Upper lobe of left lung (tissue), 6 donors: ENCODE measurements at regions not wholly inside any gene's neighbourhood (a gene's known extent, or its start where the extent isn't known, plus 50 kb on each side); places are given as distances from the start of the nearest gene placed in this dataset.
"Not testable (repeated sequence)": the region's sequence is repeated elsewhere in the genome, so short reads cannot be mapped to it uniquely, and the experiment has no call there.

Experiments
- ATAC-seq, 2 donors: fragments of 200-7000 bp; cut with Tn5 transposase; one replicate each; pipeline ENCODE4 v1.9.1; 2022; ENCODE audit warnings: mild to moderate bottlenecking in 2 of 2, moderate library complexity in 2 of 2; ENCODE audit not compliant: low FRiP score in 2 of 2
- DNase-seq, 2 donors: peaks; one replicate each; pipeline ENCODE4 v3.0.0-alpha.2; 2019 to 2020
- H3K27ac ChIP-seq, 4 donors: fragments of 200-600 bp; sonication (generic); one replicate each; pipeline ENCODE4 v1.5.1; 2016 to 2019
- H3K27me3 ChIP-seq, 4 donors: fragments of 200-600 bp; sonication (generic); one replicate each; pipeline ENCODE4 v1.5.1; 2017 to 2019
- H3K36me3 ChIP-seq, 4 donors: fragments of 200-600 bp; sonication (generic); one replicate each; pipeline ENCODE4 v1.5.1; 2016 to 2019
- H3K4me1 ChIP-seq, 4 donors: fragments of 200-600 bp; sonication (generic); one replicate each; pipeline ENCODE4 v1.5.1; 2018 to 2019
- H3K4me3 ChIP-seq, 4 donors: fragments of 200-600 bp; sonication (generic); one replicate each; pipeline ENCODE4 v1.5.1; 2017 to 2019; ENCODE audit warnings: mild to moderate bottlenecking in 2 of 4, moderate library complexity in 1 of 4
- H3K9me3 ChIP-seq, 4 donors: fragments of 200-600 bp; sonication (generic); one replicate each; pipeline ENCODE4 v1.5.1; 2018 to 2019
- EP300 ChIP-seq, 4 donors: sonication (generic); formaldehyde crosslinking; IDR thresholded peaks; one replicate each; pipeline ENCODE4 v1.5.1; 2017; ENCODE audit warnings: antibody characterized with exemption in 4 of 4, control low read depth in 2 of 4
- POLR2A ChIP-seq, 4 donors: fragments of 450-650 bp; IDR thresholded peaks; one replicate each; pipeline ENCODE4 v1.5.1; 2016 to 2017; ENCODE audit warnings: antibody characterized with exemption in 4 of 4, mild to moderate bottlenecking in 2 of 4
- POLR2AphosphoS5 ChIP-seq, 2 donors: sonication (generic); formaldehyde crosslinking; IDR thresholded peaks; one replicate each; pipeline ENCODE4 v1.5.1; 2017; ENCODE audit warnings: antibody characterized with exemption in 2 of 2
- WGBS, 2 donors: methylation state at CpG; one replicate each; pipeline ENCODE4 v1.1.5; 2017 to 2018; 5-methylcytosine and 5-hydroxymethylcytosine counted together
- TF ChIP-seq, protein P1 (sequence below), 6 experiments: fragments of 450-650 bp in 4 of 6; fragments of 200-600 bp in 2 of 6; sonication (generic) in 2 of 6; IDR thresholded peaks; one replicate each; pipeline ENCODE4 v1.5.1; 2016 to 2019; ENCODE audit warnings: antibody characterized with exemption in 6 of 6
- donor health status: DM: no; HTN: no; CAD: no; lungs with moderate emphysema.
- donor health status: DM: no; HTN: yes; CAD: no; lungs with severe emphysema.

DNA sequence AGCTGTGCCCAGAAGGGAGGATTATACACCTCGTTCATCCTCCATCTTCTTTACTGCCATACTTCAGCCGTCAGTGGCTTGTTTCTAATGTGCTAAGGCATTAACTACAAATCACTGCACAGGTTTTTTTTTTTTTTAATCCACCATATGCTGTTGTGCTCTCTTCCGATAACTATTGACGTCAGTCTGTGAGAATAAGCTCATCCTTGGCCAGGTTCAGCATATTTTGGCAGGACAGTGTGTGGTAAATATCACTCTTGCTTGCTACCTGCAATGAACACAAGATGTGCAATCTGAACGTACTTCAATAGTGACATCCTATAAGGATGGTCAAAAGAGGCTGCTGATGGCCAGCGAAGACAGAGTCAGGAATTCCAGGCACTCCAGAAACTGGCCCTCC lies 2030.7 kb upstream of the PCDH20 start:
- H3K27me3 ChIP-seq, result no peaks in the 10 kb centered on the region
- 78 to 80% methylated on average over 6 of the region's 6 CpGs for WGBS, 2 donors
- H3K4me3 ChIP-seq, result no peak overlapping the region
- no peak overlapping the region for H3K27ac ChIP-seq
- no peaks in the 10 kb centered on the region for H3K9me3 ChIP-seq
- no peaks in the 10 kb centered on the region for H3K4me1 ChIP-seq
- ATAC-seq (no peak), DNase-seq (no peak)
- TF ChIP-seq POLR2AphosphoS5 (IDR thresholded peaks at IDR 0.05), result no peak
- TF ChIP-seq, protein P1, sequence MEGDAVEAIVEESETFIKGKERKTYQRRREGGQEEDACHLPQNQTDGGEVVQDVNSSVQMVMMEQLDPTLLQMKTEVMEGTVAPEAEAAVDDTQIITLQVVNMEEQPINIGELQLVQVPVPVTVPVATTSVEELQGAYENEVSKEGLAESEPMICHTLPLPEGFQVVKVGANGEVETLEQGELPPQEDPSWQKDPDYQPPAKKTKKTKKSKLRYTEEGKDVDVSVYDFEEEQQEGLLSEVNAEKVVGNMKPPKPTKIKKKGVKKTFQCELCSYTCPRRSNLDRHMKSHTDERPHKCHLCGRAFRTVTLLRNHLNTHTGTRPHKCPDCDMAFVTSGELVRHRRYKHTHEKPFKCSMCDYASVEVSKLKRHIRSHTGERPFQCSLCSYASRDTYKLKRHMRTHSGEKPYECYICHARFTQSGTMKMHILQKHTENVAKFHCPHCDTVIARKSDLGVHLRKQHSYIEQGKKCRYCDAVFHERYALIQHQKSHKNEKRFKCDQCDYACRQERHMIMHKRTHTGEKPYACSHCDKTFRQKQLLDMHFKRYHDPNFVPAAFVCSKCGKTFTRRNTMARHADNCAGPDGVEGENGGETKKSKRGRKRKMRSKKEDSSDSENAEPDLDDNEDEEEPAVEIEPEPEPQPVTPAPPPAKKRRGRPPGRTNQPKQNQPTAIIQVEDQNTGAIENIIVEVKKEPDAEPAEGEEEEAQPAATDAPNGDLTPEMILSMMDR (IDR thresholded peaks at IDR 0.05), result no peak
- TF ChIP-seq POLR2A (IDR thresholded peaks at IDR 0.05), result no peak
- no peak for TF ChIP-seq EP300 (IDR thresholded peaks at IDR 0.05)
- H3K36me3 ChIP-seq, result no peaks in the 10 kb centered on the region

GRCh38 chr13:63444225-63444624 lies 2028.6 kb upstream of the PCDH20 start:
- ATAC-seq, result not testable (repeated sequence)
- WGBS, 2 donors, result 80% methylated on average over 3 of the region's 3 CpGs

DNA sequence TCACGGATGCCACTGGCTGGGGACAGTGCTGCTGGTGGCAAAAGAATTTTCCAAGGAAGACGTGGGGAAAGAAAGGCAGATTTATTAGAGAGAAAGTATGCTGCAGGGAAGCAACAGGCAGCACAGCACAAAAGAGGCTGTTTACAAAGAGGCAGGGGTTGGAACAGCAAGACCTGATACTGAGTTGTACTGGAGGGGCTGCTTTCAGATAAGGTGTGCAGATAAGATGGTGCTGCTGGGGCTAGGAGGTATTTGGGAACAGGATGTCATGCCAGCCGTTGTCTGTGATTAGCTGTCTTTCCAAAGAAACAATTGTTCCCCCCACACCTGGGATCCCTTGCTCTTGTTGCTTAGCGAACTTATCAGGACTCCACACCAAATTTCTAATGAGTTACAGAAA lies 2023.3 kb upstream of the PCDH20 start:
- no peak for ATAC-seq
- no peaks in the 10 kb centered on the region for H3K4me1 ChIP-seq
- 33 to 43% methylated on average over 4 of the region's 4 CpGs for WGBS, 2 donors

More at GRCh38 chr13:63444225-63444624, 2028.6 kb upstream of the PCDH20 start:
- not testable (repeated sequence) for H3K27me3 ChIP-seq, H3K4me1 ChIP-seq, H3K4me3 ChIP-seq, H3K36me3 ChIP-seq, H3K9me3 ChIP-seq, DNase-seq, H3K27ac ChIP-seq

DNA sequence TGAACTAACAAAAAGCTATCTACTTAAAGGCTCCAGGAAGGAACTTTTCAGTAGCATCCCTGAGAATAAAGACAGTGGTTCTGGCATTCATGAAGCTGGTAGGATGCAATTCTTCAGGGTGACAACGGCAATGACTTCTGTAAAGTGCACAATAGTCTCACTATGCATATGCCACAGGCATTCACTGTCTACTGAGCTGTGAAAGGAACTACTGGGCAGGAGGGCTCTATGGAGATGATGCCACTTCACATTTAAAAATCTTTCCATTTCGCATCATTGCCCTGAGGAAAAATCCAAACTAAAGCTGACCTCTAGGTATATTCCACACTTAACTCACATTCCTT lies 2020.6 kb upstream of the PCDH20 start:
- ATAC-seq (no peak), DNase-seq (no peak)
- Histone ChIP-seq H3K36me3 (no peaks in the 10 kb centered on the region), H3K27me3 (no peaks in the 10 kb centered on the region), H3K27ac (no peak overlapping the region), H3K9me3 (no peaks in the 10 kb centered on the region), H3K4me1 (no peaks in the 10 kb centered on the region), H3K4me3 (no peak overlapping the region)
- 71 to 88% methylated on average over 2 of the region's 2 CpGs for WGBS, 2 donors
- TF ChIP-seq POLR2A (IDR thresholded peaks at IDR 0.05) (no peak), EP300 (IDR thresholded peaks at IDR 0.05) (no peak), POLR2AphosphoS5 (IDR thresholded peaks at IDR 0.05) (no peak)
- TF ChIP-seq, protein P1 (IDR thresholded peaks at IDR 0.05), result no peak

More for the DNA sequence above, 2023.3 kb upstream of the PCDH20 start:
- DNase-seq, result no peak
- H3K4me3 ChIP-seq, result no peak overlapping the region
- H3K27ac ChIP-seq, result no peak overlapping the region
- H3K27me3 ChIP-seq, result no peaks in the 10 kb centered on the region
- H3K36me3 ChIP-seq, result no peaks in the 10 kb centered on the region
- TF ChIP-seq, protein P1 (IDR thresholded peaks at IDR 0.05), result no peak
- TF ChIP-seq POLR2A (IDR thresholded peaks at IDR 0.05) (no peak), EP300 (IDR thresholded peaks at IDR 0.05) (no peak), POLR2AphosphoS5 (IDR thresholded peaks at IDR 0.05) (no peak)
- no peaks in the 10 kb centered on the region for H3K9me3 ChIP-seq

GRCh38 chr13:63435667-63436324 lies 2020.1 kb upstream of the PCDH20 start:
- no peaks in the 10 kb centered on the region for H3K4me1 ChIP-seq
- DNase-seq, result no peak
- peak in 1 of 2 donors; percentile 84 for ATAC-seq
- no peak for TF ChIP-seq POLR2AphosphoS5 (IDR thresholded peaks at IDR 0.05)
- TF ChIP-seq POLR2A (IDR thresholded peaks at IDR 0.05), result no peak
- TF ChIP-seq, protein P1 (IDR thresholded peaks at IDR 0.05), result no peak
- TF ChIP-seq EP300 (IDR thresholded peaks at IDR 0.05), result no peak
- H3K27me3 ChIP-seq, result no peaks in the 10 kb centered on the region
- no peaks in the 10 kb centered on the region for H3K36me3 ChIP-seq
- 48 to 56% methylated on average over 2 of the region's 2 CpGs for WGBS, 2 donors
- no peak overlapping the region for H3K4me3 ChIP-seq
- H3K9me3 ChIP-seq, result no peaks in the 10 kb centered on the region
- no peak overlapping the region for H3K27ac ChIP-seq
